Mononuclear cell (primary cell): ENCODE measurements at regions not wholly inside any gene's neighbourhood (a gene's known extent, or its start where the extent isn't known, plus 50 kb on each side); places are given as distances from the start of the nearest gene placed in this dataset.

ENCODE experiments used
- H3K27me3 ChIP-seq: 2 replicates; pipeline ENCODE4 v1.6.0; 2011; ENCODE audit warnings: low read length, control low read depth; ENCODE audit not compliant: insufficient read depth
- H3K4me1 ChIP-seq: 2 replicates; pipeline ENCODE4 v1.5.1; 2011; ENCODE audit warnings: mild to moderate bottlenecking, low read length, control low read depth; ENCODE audit not compliant: insufficient read depth
- H3K4me3 ChIP-seq: 2 replicates; pipeline ENCODE4 v1.5.1; 2011; ENCODE audit warnings: mild to moderate bottlenecking, low read length, moderate library complexity
- H3K9me3 ChIP-seq: 2 replicates; pipeline ENCODE4 v1.5.1; 2011; ENCODE audit warnings: low read depth, mild to moderate bottlenecking, control low read depth, low read length

DNA sequence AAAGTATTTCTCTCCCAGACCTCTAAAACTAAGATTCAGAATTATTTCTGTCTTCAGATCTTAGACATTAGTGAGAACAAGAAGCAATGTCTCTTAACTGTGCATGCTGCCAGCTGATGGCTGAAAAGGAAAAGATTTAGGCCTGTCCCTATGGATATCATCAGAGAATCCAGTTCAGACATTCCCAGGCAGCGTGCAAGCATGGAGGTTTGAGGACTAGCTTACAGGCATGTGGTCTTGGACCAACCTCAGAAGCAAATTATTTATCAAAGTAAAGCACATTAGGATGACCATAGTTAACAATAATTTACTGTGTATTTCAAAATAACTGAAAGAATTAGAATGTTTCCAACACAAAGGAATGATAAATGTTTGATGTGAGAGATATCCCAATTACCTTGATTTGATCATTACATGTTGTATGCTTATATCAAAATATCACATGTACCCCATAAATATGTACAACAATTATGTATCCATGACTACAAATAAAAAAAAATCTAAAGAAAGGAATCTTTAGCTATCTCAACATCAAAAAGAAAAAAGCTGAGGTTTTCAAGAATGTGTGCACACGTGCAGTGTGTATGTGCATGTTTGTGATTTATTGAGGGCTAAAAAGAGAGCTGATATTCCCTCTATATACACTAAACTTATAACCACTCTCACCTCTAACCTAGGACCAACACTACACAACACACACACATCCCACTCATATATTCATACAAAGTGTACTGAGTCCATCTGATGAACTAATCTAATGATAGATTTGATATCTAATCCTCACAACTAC lies 108.9 kb upstream of the THBS1 start:
- H3K4me3 ChIP-seq, result no peak overlapping the region
- no peaks in the 10 kb centered on the region for H3K27me3 ChIP-seq
- H3K4me1 ChIP-seq, result peaks cover 35% of the 10 kb centered on the region
- no peaks in the 10 kb centered on the region for H3K9me3 ChIP-seq

DNA sequence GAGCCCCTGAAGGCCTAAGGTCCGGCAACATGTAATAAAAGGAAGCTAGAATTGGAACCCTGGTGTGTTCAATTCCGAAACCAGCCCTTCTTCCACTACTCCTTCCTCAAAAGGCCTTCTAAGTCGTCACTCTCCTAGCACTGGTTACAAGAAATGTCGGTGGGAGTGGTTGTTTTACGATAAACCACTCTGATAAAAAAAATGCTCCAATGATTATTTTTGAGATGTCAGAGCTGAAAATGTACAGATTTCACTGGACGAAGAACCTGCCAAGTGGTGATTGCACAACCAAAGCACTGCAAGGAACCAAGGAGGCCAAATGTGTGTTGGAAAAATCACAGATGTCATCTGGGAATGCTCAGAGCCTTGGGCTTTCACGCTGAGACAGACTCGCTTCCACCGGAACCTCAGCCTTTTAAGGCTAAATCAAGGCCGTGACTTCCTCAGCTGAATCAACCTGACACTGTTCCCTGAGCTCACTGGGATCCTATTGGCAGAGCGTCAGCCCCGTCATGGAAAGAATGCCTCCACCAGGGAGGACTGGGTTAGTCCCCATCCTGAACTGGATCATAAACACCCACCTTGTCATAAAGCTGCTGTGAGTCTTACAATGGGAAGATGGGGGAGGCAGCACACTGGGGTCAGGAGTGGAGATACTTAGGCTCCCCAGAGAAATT lies 108.1 kb upstream of the THBS1 start:
- no peak overlapping the region for H3K4me3 ChIP-seq
- H3K27me3 ChIP-seq, result no peaks in the 10 kb centered on the region
- H3K9me3 ChIP-seq, result no peaks in the 10 kb centered on the region
- peaks cover 28% of the 10 kb centered on the region for H3K4me1 ChIP-seq

- Histone ChIP-seq H3K4me1 (peaks cover 22% of the 10 kb centered on the region), H3K27me3 (no peaks in the 10 kb centered on the region), H3K4me3 (no peak overlapping the region), H3K9me3 (no peaks in the 10 kb centered on the region)
Observed at GRCh38 chr15:39473298-39473947, 107.5 kb upstream of the THBS1 start.

DNA sequence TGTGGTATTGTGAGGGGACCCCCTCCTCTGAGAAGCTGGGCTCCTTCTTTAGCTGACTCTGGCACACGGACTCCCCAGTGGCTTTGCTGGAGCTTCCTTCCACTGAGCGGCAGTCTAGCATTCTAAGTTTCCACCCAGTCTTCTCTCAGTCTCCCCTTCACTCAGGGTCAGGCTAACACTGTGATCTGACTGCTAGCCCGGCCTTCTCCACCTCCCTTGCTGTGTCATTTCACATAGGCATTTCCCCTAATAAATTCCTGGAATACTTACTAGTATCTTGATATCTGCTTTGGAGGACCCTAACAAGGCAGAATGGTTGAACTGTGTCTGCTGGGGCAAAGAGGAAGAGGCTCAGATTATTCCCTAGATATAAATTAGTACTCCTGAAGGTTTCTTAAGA lies 106.2 kb upstream of the THBS1 start:
- H3K9me3 ChIP-seq, result no peaks in the 10 kb centered on the region
- no peaks in the 10 kb centered on the region for H3K27me3 ChIP-seq
- H3K4me3 ChIP-seq, result no peak overlapping the region
- peaks cover 9% of the 10 kb centered on the region for H3K4me1 ChIP-seq

DNA sequence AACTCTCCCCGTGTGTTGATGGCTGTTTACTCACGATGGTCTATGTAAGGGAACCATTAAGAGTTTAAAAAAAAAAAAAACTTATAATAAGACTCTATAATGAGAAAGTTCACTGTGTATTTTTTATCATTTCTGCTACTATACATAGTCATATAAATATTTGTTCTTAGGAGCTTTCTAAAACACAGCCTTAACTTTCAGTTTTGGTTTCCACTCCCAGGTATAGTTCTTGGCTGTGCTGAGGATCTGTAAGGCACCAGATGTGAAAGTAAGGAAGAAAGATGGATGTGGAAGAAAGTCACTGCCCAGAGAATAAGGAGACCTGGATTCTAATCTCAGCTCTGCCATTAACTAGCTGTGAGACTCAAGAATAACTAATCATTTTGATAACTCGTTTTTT lies 101.9 kb upstream of the THBS1 start:
- no peaks in the 10 kb centered on the region for H3K4me1 ChIP-seq
- H3K4me3 ChIP-seq, result no peak overlapping the region
- no peaks in the 10 kb centered on the region for H3K9me3 ChIP-seq
- peaks cover 3% of the 10 kb centered on the region for H3K27me3 ChIP-seq

DNA sequence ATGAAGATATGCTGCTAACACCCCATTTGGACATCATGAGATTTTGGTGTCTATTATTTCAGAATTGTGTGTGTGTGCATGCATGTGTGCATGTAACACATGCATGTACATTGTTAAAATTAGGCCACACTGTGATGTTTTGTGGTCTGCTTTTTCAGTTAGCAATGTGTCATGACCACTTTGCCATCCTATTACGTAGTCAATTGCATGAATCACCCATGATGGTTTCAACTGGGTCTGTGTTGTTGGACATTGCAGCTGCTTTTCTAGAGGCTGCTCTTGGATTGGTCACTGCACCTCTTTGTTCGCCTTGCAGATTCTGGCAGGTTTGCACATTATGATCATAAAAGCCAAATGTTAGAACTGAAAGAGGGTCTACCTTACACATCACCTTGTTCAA lies 101.0 kb upstream of the THBS1 start:
- H3K4me3 ChIP-seq, result no peak overlapping the region
- H3K4me1 ChIP-seq, result no peaks in the 10 kb centered on the region
- no peaks in the 10 kb centered on the region for H3K9me3 ChIP-seq
- peaks cover 3% of the 10 kb centered on the region for H3K27me3 ChIP-seq

GRCh38 chr15:39482459-39482858 lies 98.4 kb upstream of the THBS1 start:
- Histone ChIP-seq H3K27me3 (peaks cover 3% of the 10 kb centered on the region), H3K4me1 (no peaks in the 10 kb centered on the region), H3K9me3 (no peaks in the 10 kb centered on the region), H3K4me3 (no peak overlapping the region)

DNA sequence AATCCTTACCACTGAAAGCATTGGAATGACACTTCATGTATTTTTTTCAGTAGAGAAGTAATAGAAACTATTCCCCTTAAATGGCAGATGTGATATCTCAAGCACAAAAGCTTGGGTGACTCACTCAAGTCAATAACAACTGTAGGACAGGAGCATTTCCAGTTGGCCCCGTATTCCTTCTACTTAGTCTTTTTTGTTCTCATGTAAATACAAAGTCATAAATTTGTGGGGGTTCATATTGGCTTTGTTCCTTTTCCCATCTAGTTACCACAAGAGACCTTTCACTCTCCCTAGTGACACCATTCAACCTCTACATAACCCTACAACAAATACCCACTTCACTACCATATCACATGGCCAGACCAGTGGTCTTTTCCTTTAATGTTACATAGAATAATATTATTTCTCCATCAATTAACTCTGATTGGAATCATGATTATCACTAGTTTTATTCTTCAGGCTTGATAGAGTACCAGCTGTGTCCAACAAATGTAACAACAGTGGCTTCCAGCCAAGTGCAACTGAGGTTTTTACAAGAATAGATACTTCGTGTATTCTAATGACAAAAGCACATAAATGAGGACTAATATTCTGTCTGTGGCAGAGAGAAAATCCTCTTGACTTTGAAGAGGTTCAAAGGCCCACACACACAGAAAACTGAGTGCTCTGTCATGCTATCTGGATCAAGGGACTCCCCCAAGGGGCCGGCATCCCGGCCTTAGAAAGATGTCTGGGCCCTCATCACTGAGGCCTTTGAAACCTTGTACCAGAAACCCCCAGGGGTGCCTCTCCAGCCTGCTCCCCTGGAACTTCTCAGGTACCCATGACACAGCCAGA lies 94.0 kb upstream of the THBS1 start:
- Histone ChIP-seq H3K4me1 (no peaks in the 10 kb centered on the region), H3K4me3 (no peak overlapping the region), H3K9me3 (no peaks in the 10 kb centered on the region), H3K27me3 (peaks cover 3% of the 10 kb centered on the region)

- H3K27me3 ChIP-seq, result peaks cover 1% of the 10 kb centered on the region
- H3K4me3 ChIP-seq, result no peak overlapping the region
- H3K4me1 ChIP-seq, result no peaks in the 10 kb centered on the region
- H3K9me3 ChIP-seq, result no peaks in the 10 kb centered on the region
Observed at GRCh38 chr15:39487458-39487735, 93.5 kb upstream of the THBS1 start.

DNA sequence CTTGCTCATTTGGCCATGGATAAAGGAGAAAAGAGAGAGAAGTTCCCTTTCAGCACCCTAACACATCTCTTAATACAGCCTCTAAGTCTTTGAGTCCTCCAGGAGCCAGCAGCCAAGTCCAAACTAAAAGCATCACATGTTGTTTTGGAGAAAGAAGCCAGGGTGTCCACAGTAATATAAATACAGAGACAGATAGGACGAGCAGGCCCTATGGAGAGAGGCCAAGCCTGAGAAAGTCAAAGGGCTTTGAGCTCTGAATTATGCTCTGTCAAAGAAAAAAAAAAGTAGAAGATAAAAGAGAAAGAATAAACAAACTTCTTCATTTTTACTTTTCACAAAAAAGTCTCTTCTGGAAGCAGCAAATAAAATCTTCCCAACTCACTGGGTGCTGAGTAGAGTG lies 92.4 kb upstream of the THBS1 start:
- H3K9me3 ChIP-seq, result no peaks in the 10 kb centered on the region
- no peak overlapping the region for H3K4me3 ChIP-seq
- H3K27me3 ChIP-seq, result no peaks in the 10 kb centered on the region
- H3K4me1 ChIP-seq, result no peaks in the 10 kb centered on the region

DNA sequence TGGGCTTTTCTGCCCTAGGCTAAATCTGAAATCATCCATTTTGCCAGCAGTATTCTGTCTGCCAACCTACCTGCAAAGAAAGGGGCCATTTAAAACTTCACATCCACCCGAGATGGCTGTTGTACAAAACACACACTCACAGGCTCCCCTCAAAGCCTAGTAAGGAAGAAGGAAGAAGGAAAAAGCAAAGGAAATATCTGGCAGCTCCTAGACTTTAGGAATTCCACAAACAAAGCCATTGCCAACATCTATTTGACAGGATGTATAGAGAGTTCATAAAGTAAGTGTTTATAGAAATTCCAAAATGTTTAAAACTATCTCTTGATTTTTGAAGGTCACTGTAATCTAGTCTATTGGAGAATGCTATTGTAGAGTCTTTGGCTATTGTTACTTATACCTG lies 91.9 kb upstream of the THBS1 start:
- Histone ChIP-seq H3K4me3 (no peak overlapping the region), H3K9me3 (no peaks in the 10 kb centered on the region), H3K27me3 (no peaks in the 10 kb centered on the region), H3K4me1 (no peaks in the 10 kb centered on the region)

GRCh38 chr15:39491115-39491885 lies 89.6 kb upstream of the THBS1 start:
- Histone ChIP-seq H3K4me3 (no peak overlapping the region), H3K9me3 (no peaks in the 10 kb centered on the region), H3K27me3 (no peaks in the 10 kb centered on the region), H3K4me1 (no peaks in the 10 kb centered on the region)

GRCh38 chr15:39491886-39492490 lies 88.9 kb upstream of the THBS1 start:
- no peak overlapping the region for H3K4me3 ChIP-seq
- no peaks in the 10 kb centered on the region for H3K4me1 ChIP-seq
- no peaks in the 10 kb centered on the region for H3K9me3 ChIP-seq
- H3K27me3 ChIP-seq, result no peaks in the 10 kb centered on the region

- Histone ChIP-seq H3K27me3 (no peaks in the 10 kb centered on the region), H3K4me3 (no peak overlapping the region), H3K9me3 (no peaks in the 10 kb centered on the region), H3K4me1 (no peaks in the 10 kb centered on the region)
Observed at GRCh38 chr15:39493424-39494067, 87.3 kb upstream of the THBS1 start.
